OCI-LY7 (cell line): ENCODE measurements at regions not wholly inside any gene's neighbourhood (a gene's known extent, or its start where the extent isn't known, plus 50 kb on each side); places are given as distances from the start of the nearest gene placed in this dataset.
"Not testable (repeated sequence)": the region's sequence is repeated elsewhere in the genome, so short reads cannot be mapped to it uniquely, and the experiment has no call there.

ENCODE experiments used
- EZH2phosphoT487 ChIP-seq: fragments of 200-600 bp; sonication (generic); IDR thresholded peaks from 2 replicates; pipeline ENCODE4 v1.6.1; 2018; ENCODE audit warnings: low read depth, borderline replicate concordance, mild to moderate bottlenecking, mixed run types, antibody characterized with exemption, low read length, moderate library complexity, mixed read lengths
- TF ChIP-seq, protein P1 (sequence below): fragments of 200-600 bp; sonication (generic); conservative IDR thresholded peaks from 2 replicates; pipeline ENCODE4 v1.5.1; 2014; ENCODE audit warnings: mild to moderate bottlenecking, antibody characterized with exemption, low read length, moderate library complexity, mixed read lengths

- TF ChIP-seq, protein P1, sequence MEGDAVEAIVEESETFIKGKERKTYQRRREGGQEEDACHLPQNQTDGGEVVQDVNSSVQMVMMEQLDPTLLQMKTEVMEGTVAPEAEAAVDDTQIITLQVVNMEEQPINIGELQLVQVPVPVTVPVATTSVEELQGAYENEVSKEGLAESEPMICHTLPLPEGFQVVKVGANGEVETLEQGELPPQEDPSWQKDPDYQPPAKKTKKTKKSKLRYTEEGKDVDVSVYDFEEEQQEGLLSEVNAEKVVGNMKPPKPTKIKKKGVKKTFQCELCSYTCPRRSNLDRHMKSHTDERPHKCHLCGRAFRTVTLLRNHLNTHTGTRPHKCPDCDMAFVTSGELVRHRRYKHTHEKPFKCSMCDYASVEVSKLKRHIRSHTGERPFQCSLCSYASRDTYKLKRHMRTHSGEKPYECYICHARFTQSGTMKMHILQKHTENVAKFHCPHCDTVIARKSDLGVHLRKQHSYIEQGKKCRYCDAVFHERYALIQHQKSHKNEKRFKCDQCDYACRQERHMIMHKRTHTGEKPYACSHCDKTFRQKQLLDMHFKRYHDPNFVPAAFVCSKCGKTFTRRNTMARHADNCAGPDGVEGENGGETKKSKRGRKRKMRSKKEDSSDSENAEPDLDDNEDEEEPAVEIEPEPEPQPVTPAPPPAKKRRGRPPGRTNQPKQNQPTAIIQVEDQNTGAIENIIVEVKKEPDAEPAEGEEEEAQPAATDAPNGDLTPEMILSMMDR, result not testable (repeated sequence)
- TF ChIP-seq EZH2phosphoT487, result not testable (repeated sequence)
These were observed 843.1 kb downstream of the TMEM121 start for GRCh38 chr14:106369456-106369855.
